ENCODE measurements at regions not wholly inside any gene's neighbourhood (a gene's known extent, or its start where the extent isn't known, plus 50 kb on each side); places are given as distances from the start of the nearest gene placed in this dataset.

- ChIA-PET POLR2A (interaction anchor here (0.6 to 1.0 kb wide), 4 partner anchors 127 to 1033 kb away, joined by 3 read pairs; no protein-coding TSS in a partner anchor), CTCF (ENCODE audit: unreplicated experiment) (no interaction called here)
- H3K4me2 ChIP-seq (ENCODE audit: low read length): no peak overlapping the region
- H3K27ac ChIP-seq (ENCODE audit: low read depth, low read length, poor library complexity, severe bottlenecking): no peak overlapping the region
- H3K4me3 ChIP-seq (ENCODE audit: low read depth, low read length, poor library complexity, severe bottlenecking): no peak overlapping the region
- intact Hi-C loops (cut with micrococcal nuclease; ENCODE audit: unreplicated experiment): loop anchor here (5.0 kb wide), 1 partner anchor 720 kb away; no protein-coding TSS in a partner anchor
- H3K9me2 ChIP-seq (ENCODE audit: insufficient read depth, low read length): no peaks in the 10 kb centered on the region
- TF ChIP-seq EZH2phosphoT487 (IDR thresholded peaks at IDR 0.05; ENCODE audit: borderline replicate concordance, low read depth, low read length) (no peak), CTCF (conservative IDR thresholded peaks at IDR 0.05; ENCODE audit: low read length) (no peak)
- no peaks in the 10 kb centered on the region for H3K4me1 ChIP-seq (ENCODE audit: insufficient read depth, low read length, poor library complexity, severe bottlenecking)
- no peak for DNase-seq (ENCODE audit: low spot score)
- no peak overlapping the region for H2AFZ ChIP-seq (ENCODE audit: low read length)
- H3K79me2 ChIP-seq (ENCODE audit: insufficient read depth, low read depth, low read length): no peaks in the 10 kb centered on the region
- no peaks in the 10 kb centered on the region for H4K20me1 ChIP-seq (ENCODE audit: insufficient read depth, low read length)
- H3K36me3 ChIP-seq (ENCODE audit: insufficient read depth, low read length): no peaks in the 10 kb centered on the region
- H3K9me3 ChIP-seq (ENCODE audit: low read length): peaks cover 10% of the 10 kb centered on the region
- no TSS peak for BruUV-seq (replicated peaks)
Observed at GRCh38 chr6:4311976-4312860, 176.8 kb upstream of the ECI2 start.

- no peaks in the 10 kb centered on the region for H4K20me1 ChIP-seq (ENCODE audit: insufficient read depth, low read length)
- no peak overlapping the region for H3K4me3 ChIP-seq (ENCODE audit: low read depth, low read length, poor library complexity, severe bottlenecking)
- no peaks in the 10 kb centered on the region for H3K79me2 ChIP-seq (ENCODE audit: insufficient read depth, low read depth, low read length)
- no TSS peak for BruUV-seq (replicated peaks)
- ChIA-PET CTCF (ENCODE audit: unreplicated experiment) (no interaction called here), POLR2A (no interaction called here)
- H2AFZ ChIP-seq (ENCODE audit: low read length): no peak overlapping the region
- H3K4me2 ChIP-seq (ENCODE audit: low read length): no peak overlapping the region
- no peaks in the 10 kb centered on the region for H3K9me2 ChIP-seq (ENCODE audit: insufficient read depth, low read length)
- DNase-seq (ENCODE audit: low spot score): no peak
- intact Hi-C loops (cut with micrococcal nuclease; ENCODE audit: unreplicated experiment): no loop called here
- TF ChIP-seq CTCF (conservative IDR thresholded peaks at IDR 0.05; ENCODE audit: low read length): no peak
- TF ChIP-seq EZH2phosphoT487 (IDR thresholded peaks at IDR 0.05; ENCODE audit: borderline replicate concordance, low read depth, low read length): no peak
- H3K9me3 ChIP-seq (ENCODE audit: low read length): peaks cover 10% of the 10 kb centered on the region
- no peaks in the 10 kb centered on the region for H3K4me1 ChIP-seq (ENCODE audit: insufficient read depth, low read length, poor library complexity, severe bottlenecking)
- H3K36me3 ChIP-seq (ENCODE audit: insufficient read depth, low read length): no peaks in the 10 kb centered on the region
- no peak overlapping the region for H3K27ac ChIP-seq (ENCODE audit: low read depth, low read length, poor library complexity, severe bottlenecking)
Observed at GRCh38 chr6:4309540-4309939, 174.2 kb upstream of the ECI2 start.

- Histone ChIP-seq H3K79me2 (ENCODE audit: insufficient read depth, low read depth, low read length) (no peaks in the 10 kb centered on the region), H3K9me2 (ENCODE audit: insufficient read depth, low read length) (no peaks in the 10 kb centered on the region), H3K4me1 (ENCODE audit: insufficient read depth, low read length, poor library complexity, severe bottlenecking) (no peaks in the 10 kb centered on the region), H4K20me1 (ENCODE audit: insufficient read depth, low read length) (no peaks in the 10 kb centered on the region), H3K27ac (ENCODE audit: low read depth, low read length, poor library complexity, severe bottlenecking) (no peak overlapping the region), H3K36me3 (ENCODE audit: insufficient read depth, low read length) (no peaks in the 10 kb centered on the region), H3K4me3 (ENCODE audit: low read depth, low read length, poor library complexity, severe bottlenecking) (no peak overlapping the region), H3K9me3 (ENCODE audit: low read length) (peaks cover 10% of the 10 kb centered on the region), H3K4me2 (ENCODE audit: low read length) (no peak overlapping the region), H2AFZ (ENCODE audit: low read length) (no peak overlapping the region)
- POLR2A ChIA-PET: interaction anchor here (0.6 kb wide), 1 partner anchor 12 kb away, joined by 3 read pairs; no protein-coding TSS in a partner anchor
- intact Hi-C loops (cut with micrococcal nuclease; ENCODE audit: unreplicated experiment): no loop called here
- CTCF ChIA-PET (ENCODE audit: unreplicated experiment): no interaction called here
- no peak for DNase-seq (ENCODE audit: low spot score)
- no TSS peak for BruUV-seq (replicated peaks)
- TF ChIP-seq CTCF (conservative IDR thresholded peaks at IDR 0.05; ENCODE audit: low read length): no peak
- TF ChIP-seq EZH2phosphoT487 (IDR thresholded peaks at IDR 0.05; ENCODE audit: borderline replicate concordance, low read depth, low read length): no peak
Observed at GRCh38 chr6:4308364-4308763, 173.0 kb upstream of the ECI2 start.
